H9 (cell line): ENCODE measurements at regions not wholly inside any gene's neighbourhood (a gene's known extent, or its start where the extent isn't known, plus 50 kb on each side); places are given as distances from the start of the nearest gene placed in this dataset.

ENCODE experiments used
- DNase-seq: peaks from one replicate; pipeline ENCODE4 v3.0.0-alpha.2; 2017
- H2AFZ ChIP-seq: one replicate; pipeline ENCODE4 v1.6.1; 2013; ENCODE audit warnings: mild to moderate bottlenecking, low read length, control low read depth, moderate library complexity
- H2AK5ac ChIP-seq: 2 replicates; pipeline ENCODE4 v1.6.1; 2013; ENCODE audit warnings: low read length, control low read depth, mixed read lengths; ENCODE audit not compliant: insufficient read length
- H2BK120ac ChIP-seq: one replicate; pipeline ENCODE4 v1.6.1; 2013; ENCODE audit warnings: low read depth, mild to moderate bottlenecking, low read length, control low read depth, inconsistent platforms; ENCODE audit not compliant: poor library complexity, severe bottlenecking
- H2BK12ac ChIP-seq: 2 replicates; pipeline ENCODE4 v1.6.1; 2013; ENCODE audit warnings: low read length, control low read depth, mixed read lengths, low read depth; ENCODE audit not compliant: insufficient read length
- H2BK15ac ChIP-seq: 2 replicates; pipeline ENCODE4 v1.6.1; 2013; ENCODE audit warnings: low read depth, low read length, control low read depth
- H2BK20ac ChIP-seq: one replicate; pipeline ENCODE4 v1.6.1; 2013; ENCODE audit warnings: low read depth, mild to moderate bottlenecking, low read length, control low read depth, inconsistent platforms; ENCODE audit not compliant: poor library complexity, severe bottlenecking
- H2BK5ac ChIP-seq: 2 replicates; pipeline ENCODE4 v1.6.1; 2013; ENCODE audit warnings: low read length, control low read depth, mixed read lengths; ENCODE audit not compliant: insufficient read length
- H3K14ac ChIP-seq: 2 replicates; pipeline ENCODE4 v1.6.1; 2013; ENCODE audit warnings: low read length, control low read depth; ENCODE audit not compliant: insufficient read depth
- H3K18ac ChIP-seq: 2 replicates; pipeline ENCODE4 v1.6.1; 2013; ENCODE audit warnings: low read depth, mild to moderate bottlenecking, mixed read lengths, low read length, control low read depth; ENCODE audit not compliant: insufficient read length
- H3K23ac ChIP-seq: 2 replicates; pipeline ENCODE4 v1.6.1; 2013; ENCODE audit warnings: low read length, control low read depth, mixed read lengths, low read depth; ENCODE audit not compliant: insufficient read length
- H3K23me2 ChIP-seq: 2 replicates; pipeline ENCODE4 v1.6.1; 2013; ENCODE audit warnings: low read depth, mild to moderate bottlenecking, mixed read lengths, low read length, control low read depth; ENCODE audit not compliant: insufficient read length, poor library complexity, severe bottlenecking
- H3K27ac ChIP-seq: 2 replicates; pipeline ENCODE4 v1.5.1; 2013; ENCODE audit warnings: low read length, control low read depth, mixed read lengths, low read depth; ENCODE audit not compliant: insufficient read length
- H3K27me3 ChIP-seq: 2 replicates; pipeline ENCODE4 v1.6.1; 2013; ENCODE audit warnings: low read length, control low read depth, inconsistent platforms; ENCODE audit not compliant: insufficient read depth
- H3K4ac ChIP-seq: 2 replicates; pipeline ENCODE4 v1.6.1; 2013; ENCODE audit warnings: low read depth, mild to moderate bottlenecking, control low read depth, inconsistent platforms, low read length, moderate library complexity
- H3K4me1 ChIP-seq: 2 replicates; pipeline ENCODE4 v1.6.1; 2013; ENCODE audit warnings: low read length, control low read depth, inconsistent platforms; ENCODE audit not compliant: insufficient read depth
- H3K4me2 ChIP-seq: 2 replicates; pipeline ENCODE4 v1.6.1; 2013; ENCODE audit warnings: low read length, control low read depth, mixed read lengths; ENCODE audit not compliant: insufficient read length, insufficient read depth
- H3K56ac ChIP-seq: 2 replicates; pipeline ENCODE4 v1.6.1; 2013; ENCODE audit warnings: low read depth, mild to moderate bottlenecking, mixed read lengths, low read length, control low read depth; ENCODE audit not compliant: insufficient read length
- H3K79me1 ChIP-seq: 2 replicates; pipeline ENCODE4 v1.6.1; 2013; ENCODE audit warnings: low read depth, mild to moderate bottlenecking, moderate library complexity, low read length, control low read depth, inconsistent platforms; ENCODE audit not compliant: insufficient read depth, poor library complexity, severe bottlenecking
- H3K79me2 ChIP-seq: 2 replicates; pipeline ENCODE4 v1.6.1; 2013; ENCODE audit warnings: low read length, control low read depth, inconsistent platforms; ENCODE audit not compliant: insufficient read depth
- H3K9ac ChIP-seq: 2 replicates; pipeline ENCODE4 v1.6.1; 2013; ENCODE audit warnings: low read length, control low read depth, mixed read lengths; ENCODE audit not compliant: insufficient read length; ENCODE audit errors: extremely low read depth
- H3K9me3 ChIP-seq: one replicate; pipeline ENCODE4 v1.6.1; 2013; ENCODE audit warnings: low read depth, low read length, inconsistent platforms; ENCODE audit not compliant: control insufficient read depth
- H3T11ph ChIP-seq: one replicate; pipeline ENCODE4 v1.6.1; 2013; ENCODE audit warnings: mild to moderate bottlenecking, low read length, control low read depth, inconsistent platforms
- H4K20me1 ChIP-seq: one replicate; pipeline ENCODE4 v1.6.1; 2013; ENCODE audit not compliant: control insufficient read depth, insufficient read length, insufficient read depth
- H4K5ac ChIP-seq: 2 replicates; pipeline ENCODE4 v1.6.1; 2013; ENCODE audit warnings: low read depth, mild to moderate bottlenecking, mixed read lengths, low read length, control low read depth; ENCODE audit not compliant: insufficient read length
- H4K8ac ChIP-seq: replicated peaks from 2 replicates; pipeline ENCODE4 v1.6.1; 2013; ENCODE audit warnings: low read length, control low read depth, mixed read lengths, low read depth; ENCODE audit not compliant: insufficient read length
- H4K91ac ChIP-seq: 2 replicates; pipeline ENCODE4 v1.6.1; 2013; ENCODE audit warnings: low read depth, mild to moderate bottlenecking, moderate library complexity, mixed read lengths, low read length, control low read depth; ENCODE audit not compliant: insufficient read length
- H3K27ac Mint-ChIP-seq, 3 experiments: 2 replicates in 2 of 3; 3 replicates in 1 of 3; pipeline ENCODE4 v1.8.0; 2020 to 2021; ENCODE audit warnings: mixed read lengths in 3 of 3, mild to moderate bottlenecking in 1 of 3, moderate library complexity in 1 of 3
- H3K27me3 Mint-ChIP-seq: 2 replicates; pipeline ENCODE4 v1.8.0; 2021; ENCODE audit warnings: low read depth, mild to moderate bottlenecking, moderate library complexity, mixed read lengths
- H3K36me3 Mint-ChIP-seq, 3 experiments: 2 replicates in 2 of 3; 3 replicates in 1 of 3; pipeline ENCODE4 v1.8.0; 2020 to 2021; ENCODE audit warnings: low read depth in 3 of 3, mixed read lengths in 3 of 3; ENCODE audit not compliant: insufficient read depth in 1 of 3
- H3K4me1 Mint-ChIP-seq, 2 experiments: 2 replicates each; pipeline ENCODE4 v1.8.0; 2020; ENCODE audit warnings: mixed read lengths in 2 of 2
- H3K4me3 Mint-ChIP-seq, 2 experiments: 2 replicates in 1 of 2; 3 replicates in 1 of 2; pipeline ENCODE4 v1.8.0; 2020 to 2021; ENCODE audit warnings: mild to moderate bottlenecking in 2 of 2, mixed read lengths in 2 of 2, moderate library complexity in 1 of 2
- H3K9me3 Mint-ChIP-seq, 2 experiments: 2 replicates in 1 of 2; 3 replicates in 1 of 2; pipeline ENCODE4 v1.8.0; 2020; ENCODE audit warnings: mild to moderate bottlenecking in 2 of 2, mixed read lengths in 2 of 2, moderate library complexity in 1 of 2
- TF ChIP-seq, protein P1 (sequence below): fragments of 200-600 bp; sonication (generic); conservative IDR thresholded peaks from 3 replicates; pipeline ENCODE4 v1.8.0; 2021; ENCODE audit warnings: antibody characterized with exemption, mild to moderate bottlenecking

DNA sequence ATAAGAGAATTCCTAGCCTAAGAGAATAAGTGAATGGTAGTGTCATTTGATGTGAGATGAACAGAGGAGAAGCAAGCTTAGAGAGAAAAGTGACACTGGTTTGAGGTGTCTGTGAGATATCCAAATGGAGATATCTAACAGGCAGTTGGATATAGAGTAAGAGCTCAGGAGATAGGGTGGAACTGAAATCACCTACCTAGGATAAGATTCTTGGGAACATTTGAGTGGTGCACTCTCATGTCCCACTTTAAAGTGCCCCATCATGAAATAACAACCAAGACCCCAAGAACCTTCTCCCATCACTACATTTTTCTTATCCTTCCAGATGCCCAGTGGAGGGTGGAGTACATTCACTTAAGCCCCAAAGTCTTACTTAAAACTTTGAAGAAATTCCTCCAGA, 109.0 kb upstream of the MAFB start:
- H3K4ac ChIP-seq: no peak overlapping the region
- H4K20me1 ChIP-seq: no peaks in the 10 kb centered on the region
- H2BK120ac ChIP-seq: no peak overlapping the region
- H3K14ac ChIP-seq: no peak overlapping the region
- H3K79me2 ChIP-seq: no peaks in the 10 kb centered on the region
- TF ChIP-seq, protein P1, sequence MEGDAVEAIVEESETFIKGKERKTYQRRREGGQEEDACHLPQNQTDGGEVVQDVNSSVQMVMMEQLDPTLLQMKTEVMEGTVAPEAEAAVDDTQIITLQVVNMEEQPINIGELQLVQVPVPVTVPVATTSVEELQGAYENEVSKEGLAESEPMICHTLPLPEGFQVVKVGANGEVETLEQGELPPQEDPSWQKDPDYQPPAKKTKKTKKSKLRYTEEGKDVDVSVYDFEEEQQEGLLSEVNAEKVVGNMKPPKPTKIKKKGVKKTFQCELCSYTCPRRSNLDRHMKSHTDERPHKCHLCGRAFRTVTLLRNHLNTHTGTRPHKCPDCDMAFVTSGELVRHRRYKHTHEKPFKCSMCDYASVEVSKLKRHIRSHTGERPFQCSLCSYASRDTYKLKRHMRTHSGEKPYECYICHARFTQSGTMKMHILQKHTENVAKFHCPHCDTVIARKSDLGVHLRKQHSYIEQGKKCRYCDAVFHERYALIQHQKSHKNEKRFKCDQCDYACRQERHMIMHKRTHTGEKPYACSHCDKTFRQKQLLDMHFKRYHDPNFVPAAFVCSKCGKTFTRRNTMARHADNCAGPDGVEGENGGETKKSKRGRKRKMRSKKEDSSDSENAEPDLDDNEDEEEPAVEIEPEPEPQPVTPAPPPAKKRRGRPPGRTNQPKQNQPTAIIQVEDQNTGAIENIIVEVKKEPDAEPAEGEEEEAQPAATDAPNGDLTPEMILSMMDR: no peak
- H3K4me2 ChIP-seq: no peak overlapping the region
- no peak overlapping the region for H4K8ac ChIP-seq
- H3K18ac ChIP-seq: no peak overlapping the region
- no peaks in the 10 kb centered on the region for H3K4me1 ChIP-seq
- Mint-ChIP-seq H3K4me3 (no peak overlapping the region), H3K27me3 (no peaks in the 10 kb centered on the region; the same call in none of the 2 replicates), H3K27ac (no peak overlapping the region), H3K9me3 (no peaks in the 10 kb centered on the region; a peak in 1 of 5 replicates), H3K36me3 (no peaks in the 10 kb centered on the region), H3K4me1 (no peaks in the 10 kb centered on the region)
- no peak overlapping the region for H4K91ac ChIP-seq
- H2BK15ac ChIP-seq: no peak overlapping the region
- H3K27me3 ChIP-seq: no peaks in the 10 kb centered on the region
- H2BK12ac ChIP-seq: no peak overlapping the region
- no peak overlapping the region for H2AFZ ChIP-seq
- DNase-seq: no peak
- no peak overlapping the region for H2BK20ac ChIP-seq
- H3K79me1 ChIP-seq: no peaks in the 10 kb centered on the region
- no peak overlapping the region for H3K56ac ChIP-seq
- H3K23ac ChIP-seq: no peak overlapping the region
- H3K9me3 ChIP-seq: no peaks in the 10 kb centered on the region
- no peak overlapping the region for H2BK5ac ChIP-seq
- H3K27ac ChIP-seq: no peak overlapping the region
- no peak overlapping the region for H3K9ac ChIP-seq
- no peaks in the 10 kb centered on the region for H3K23me2 ChIP-seq
- no peak overlapping the region for H4K5ac ChIP-seq
- no peak overlapping the region for H3T11ph ChIP-seq
- no peak overlapping the region for H2AK5ac ChIP-seq
